GM18951 (cell line): ENCODE measurements at regions not wholly inside any gene's neighbourhood (a gene's known extent, or its start where the extent isn't known, plus 50 kb on each side); places are given as distances from the start of the nearest gene placed in this dataset.

Source experiments
- POLR2A ChIP-seq: IDR thresholded peaks from 4 replicates; pipeline ENCODE4 v1.6.1; 2011; ENCODE audit warnings: mild to moderate bottlenecking; ENCODE audit not compliant: insufficient read length, insufficient read depth; ENCODE audit errors: extremely low read depth
- in situ Hi-C: fragments of 300-500 bp; cut with MboI; formaldehyde crosslinking; loops from one replicate; pipeline ENCODE4 v1.12.0; 2022; ENCODE audit warnings: low sequenced_read_pairs, mixed read lengths, inconsistent platforms; ENCODE audit not compliant: unreplicated experiment

- in situ Hi-C loops = no loop called here
- TF ChIP-seq POLR2A = no peak
Measured at GRCh38 chr6:147067184-147067583, 137.0 kb upstream of the STXBP5 start.

- in situ Hi-C loops = no loop called here
- TF ChIP-seq POLR2A = no peak
Measured at GRCh38 chr6:147071776-147072175, 132.4 kb upstream of the STXBP5 start.

- TF ChIP-seq POLR2A = no peak
- in situ Hi-C loops = no loop called here
Measured at GRCh38 chr6:147075381-147075780, 128.8 kb upstream of the STXBP5 start.

GRCh38 chr6:147077251-147077650 is 127.0 kb upstream of the STXBP5 start:
- TF ChIP-seq POLR2A = no peak
- in situ Hi-C loops = no loop called here

GRCh38 chr6:147078106-147078505 is 126.1 kb upstream of the STXBP5 start:
- TF ChIP-seq POLR2A = no peak
- in situ Hi-C loops = no loop called here

GRCh38 chr6:147078602-147079001 is 125.6 kb upstream of the STXBP5 start:
- no peak for TF ChIP-seq POLR2A
- in situ Hi-C loops = no loop called here

GRCh38 chr6:147080225-147080624 is 124.0 kb upstream of the STXBP5 start:
- TF ChIP-seq POLR2A = no peak
- in situ Hi-C loops = no loop called here

- in situ Hi-C loops = no loop called here
- no peak for TF ChIP-seq POLR2A
Measured at GRCh38 chr6:147081076-147081609, 123.1 kb upstream of the STXBP5 start.

- no peak for TF ChIP-seq POLR2A
- in situ Hi-C loops = no loop called here
Measured at GRCh38 chr6:147087641-147088040, 116.6 kb upstream of the STXBP5 start.

- no peak for TF ChIP-seq POLR2A
- in situ Hi-C loops = no loop called here
Measured at GRCh38 chr6:147088861-147089260, 115.4 kb upstream of the STXBP5 start.

- TF ChIP-seq POLR2A = no peak
- in situ Hi-C loops = no loop called here
Measured at GRCh38 chr6:147095316-147095715, 108.9 kb upstream of the STXBP5 start.

- no peak for TF ChIP-seq POLR2A
- in situ Hi-C loops = no loop called here
Measured at GRCh38 chr6:147099974-147100373, 104.2 kb upstream of the STXBP5 start.

GRCh38 chr6:147103007-147103406 is 101.2 kb upstream of the STXBP5 start:
- in situ Hi-C loops = no loop called here
- no peak for TF ChIP-seq POLR2A

GRCh38 chr6:147103694-147104093 is 100.5 kb upstream of the STXBP5 start:
- no peak for TF ChIP-seq POLR2A
- in situ Hi-C loops = no loop called here

GRCh38 chr6:147105786-147106185 is 98.4 kb upstream of the STXBP5 start:
- in situ Hi-C loops = no loop called here
- TF ChIP-seq POLR2A = no peak
